Germinal center (tissue), 1 donor: ENCODE measurements at regions not wholly inside any gene's neighbourhood (a gene's known extent, or its start where the extent isn't known, plus 50 kb on each side); places are given as distances from the start of the nearest gene placed in this dataset.
A peak's percentile ranks its signal among the peaks of the same experiment; 100 is the strongest.
"Not testable (repeated sequence)": the region's sequence is repeated elsewhere in the genome, so short reads cannot be mapped to it uniquely, and the experiment has no call there.

Experiments used
- DNase-seq: peaks from one replicate; pipeline ENCODE4 v3.0.0; 2012; ENCODE audit warnings: mixed read lengths, low spot score

DNA sequence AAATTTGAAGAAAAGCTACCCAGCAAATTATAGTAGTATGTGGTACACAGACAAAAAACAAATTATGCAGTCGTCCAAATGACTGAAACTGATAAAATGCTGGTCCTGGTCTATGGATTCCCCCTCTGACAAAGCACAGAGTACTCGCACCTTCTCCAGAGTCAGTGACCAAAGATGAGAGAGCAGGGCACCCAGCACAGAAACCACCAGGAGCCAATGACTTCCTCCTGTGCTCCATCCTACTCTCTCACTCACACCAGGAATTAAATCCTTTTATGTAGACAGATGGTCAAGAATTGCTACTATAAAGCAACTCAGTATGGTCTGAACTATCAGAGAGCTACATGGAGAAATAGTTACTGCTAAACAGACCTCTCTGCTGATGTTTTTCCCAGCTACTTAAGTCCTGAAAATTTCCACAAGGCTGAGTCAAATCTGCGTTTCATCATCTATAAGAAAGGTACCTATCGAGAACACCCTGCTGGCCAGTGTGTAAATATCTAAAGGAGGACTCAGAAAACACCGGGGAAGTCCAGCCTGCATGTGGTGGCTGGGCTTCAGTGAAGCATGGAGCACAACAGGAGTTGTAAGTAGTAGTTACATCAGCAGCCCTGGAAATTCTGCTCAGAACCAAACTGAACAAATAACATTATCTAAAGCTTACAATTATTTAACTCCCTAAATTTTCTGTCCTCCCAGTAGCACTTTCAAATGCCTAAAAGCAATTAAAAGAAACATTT lies 84.5 kb upstream of the FBXO28 start:
- DNase-seq = not testable (repeated sequence)

DNA sequence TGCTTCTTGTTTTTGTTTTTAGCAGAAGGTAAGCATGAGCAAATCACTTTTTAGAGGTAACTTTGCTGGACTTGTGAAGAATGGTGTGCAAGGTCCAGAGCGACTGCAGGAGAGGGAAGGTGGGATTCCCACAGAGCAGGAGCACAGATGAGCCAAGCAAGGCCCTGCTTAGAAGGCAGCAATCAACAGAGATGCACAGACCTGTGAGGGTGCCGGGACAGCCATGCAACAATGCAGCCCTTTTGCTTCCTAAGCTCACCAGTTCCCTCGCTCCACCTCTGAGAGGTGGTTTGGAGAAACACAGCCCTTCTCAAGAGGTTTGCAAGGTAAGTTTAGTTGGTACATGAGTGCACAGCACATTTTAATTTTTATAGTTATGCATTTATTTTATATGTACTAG lies 85.1 kb upstream of the FBXO28 start:
- not testable (repeated sequence) for DNase-seq

DNA sequence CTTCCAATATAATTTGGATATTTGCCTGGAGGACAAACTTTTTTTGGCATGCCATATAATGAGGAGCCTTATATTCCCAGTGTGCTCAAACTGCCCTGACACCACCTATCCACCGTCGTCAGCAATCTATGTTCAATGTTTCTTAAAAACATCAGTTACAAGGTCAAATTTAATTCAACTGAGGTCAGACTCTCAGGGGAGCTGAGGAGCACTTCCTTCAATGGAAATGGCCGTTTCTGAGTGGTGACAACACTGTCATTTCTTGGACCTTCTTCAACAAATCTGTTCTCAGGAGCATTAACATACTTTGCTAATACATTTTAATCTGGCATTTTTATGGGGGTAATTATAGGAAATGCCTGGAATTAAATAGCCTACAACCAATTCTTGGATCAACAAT lies 90.8 kb upstream of the FBXO28 start:
- not testable (repeated sequence) for DNase-seq

DNA sequence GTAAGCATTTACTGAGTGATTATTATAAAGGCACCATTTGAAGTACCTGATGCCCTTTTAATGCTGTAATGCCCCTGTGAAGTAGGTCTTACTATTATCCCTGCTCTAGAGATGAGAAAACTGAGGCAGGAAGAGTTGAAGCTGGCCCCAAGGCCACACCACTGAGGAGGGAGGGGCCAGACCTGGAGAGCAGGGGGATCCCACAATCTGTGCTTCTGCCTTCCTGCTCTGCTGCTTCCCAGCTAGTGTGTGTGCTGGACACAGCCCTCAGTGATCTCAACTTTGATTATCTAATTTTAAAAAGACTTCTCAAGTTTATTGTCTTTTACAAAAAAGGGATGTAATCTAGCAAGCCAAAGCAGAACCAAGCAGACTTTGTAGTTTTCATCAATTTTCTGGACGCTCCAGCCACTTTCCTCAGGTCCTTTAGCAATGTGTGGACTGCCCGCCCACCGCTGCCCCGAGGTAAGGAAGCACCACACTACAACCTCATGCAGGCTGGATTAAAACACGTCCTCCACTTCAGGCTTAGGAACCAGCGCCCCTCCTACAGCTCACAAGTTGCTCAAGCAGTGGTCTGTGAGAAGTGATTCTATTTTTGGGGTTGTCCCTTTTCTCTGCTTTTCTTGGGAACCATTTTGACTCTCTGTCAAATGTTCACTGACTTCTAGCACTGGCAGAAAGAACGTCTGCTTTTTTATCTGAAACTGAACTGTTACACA lies 91.5 kb upstream of the FBXO28 start:
- DNase-seq = not testable (repeated sequence)

DNA sequence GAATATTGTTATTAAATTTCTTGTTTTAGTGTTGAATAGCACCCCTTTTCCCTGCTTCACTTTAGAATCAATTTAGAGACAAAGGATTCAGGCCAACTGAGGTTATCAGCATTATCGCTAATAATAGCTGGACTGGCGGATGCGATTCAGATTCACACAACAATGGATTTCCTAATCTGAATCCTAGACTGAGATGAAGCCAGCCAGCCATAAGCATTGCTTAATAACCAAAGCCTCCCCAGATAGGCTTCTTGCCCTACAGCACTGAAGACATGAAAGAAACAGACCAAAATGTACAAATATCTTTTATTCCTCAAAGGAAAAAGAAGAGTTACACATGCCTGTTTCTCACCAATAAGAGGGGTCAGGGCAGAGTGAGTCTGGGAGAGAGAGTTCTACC lies 94.0 kb upstream of the FBXO28 start:
- not testable (repeated sequence) for DNase-seq

DNA sequence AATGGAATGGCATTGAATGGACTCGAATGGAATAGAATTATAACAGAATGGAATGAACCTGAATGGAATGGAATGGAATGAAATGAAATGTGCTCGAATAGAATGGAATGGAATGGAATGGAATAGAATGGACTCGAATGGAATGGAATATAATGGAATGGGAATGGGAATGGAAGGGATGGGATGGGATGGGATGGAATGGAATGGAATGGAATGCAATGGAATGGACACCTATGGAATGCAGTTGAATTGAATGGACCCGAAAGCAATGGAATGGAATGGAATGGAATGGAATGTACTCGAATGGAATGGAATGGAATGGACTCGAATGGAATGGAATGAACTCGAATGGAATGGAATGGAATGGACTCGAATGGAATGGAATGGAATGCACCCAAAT lies 98.1 kb upstream of the FBXO28 start:
- DNase-seq = not testable (repeated sequence)

DNA sequence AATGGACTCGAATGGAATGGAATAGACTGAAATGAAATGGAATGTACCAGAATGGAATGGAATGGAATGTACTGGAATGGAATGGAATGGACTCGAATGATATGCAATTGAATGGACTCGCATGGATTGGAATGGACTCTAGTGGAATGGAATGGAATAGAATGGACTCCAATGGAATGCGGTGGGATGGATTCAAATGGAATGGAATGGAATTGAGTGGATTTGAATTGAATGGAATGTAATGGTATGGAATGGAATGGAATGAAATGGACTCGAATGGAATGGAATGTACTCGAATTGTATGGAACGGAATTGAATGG lies 99.6 kb upstream of the FBXO28 start:
- DNase-seq = no peak

DNA sequence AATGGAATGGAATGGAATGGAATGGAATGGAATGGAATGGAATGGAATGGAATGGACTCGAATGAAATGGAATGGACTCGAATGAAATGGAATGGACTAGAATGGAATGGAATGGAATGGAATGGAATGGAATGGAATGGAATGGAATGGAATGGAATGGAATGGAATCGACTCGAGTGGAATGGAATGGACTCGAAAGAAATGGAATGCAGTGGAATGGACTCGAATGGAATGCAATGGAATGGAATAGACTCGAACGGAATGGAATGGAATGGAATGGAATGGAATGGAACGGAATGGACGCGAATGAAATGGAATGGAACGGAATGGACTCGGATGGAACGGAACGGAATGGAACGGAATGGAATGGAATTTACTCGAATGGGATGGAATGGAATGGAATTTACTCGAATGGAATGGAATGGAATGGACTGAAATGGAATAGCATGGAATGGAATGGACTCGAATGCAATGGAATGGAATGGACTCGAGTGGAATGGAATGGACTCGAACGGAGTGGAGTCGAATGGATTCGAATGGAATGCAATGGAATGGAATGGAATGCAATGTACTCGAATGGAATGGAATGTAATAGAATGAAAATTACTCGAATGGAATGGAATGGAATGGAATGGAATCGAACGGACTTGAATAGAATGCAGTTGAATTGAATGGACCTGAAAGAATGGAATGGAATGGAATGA lies 100.1 kb upstream of the FBXO28 start:
- not testable (repeated sequence) for DNase-seq

DNA sequence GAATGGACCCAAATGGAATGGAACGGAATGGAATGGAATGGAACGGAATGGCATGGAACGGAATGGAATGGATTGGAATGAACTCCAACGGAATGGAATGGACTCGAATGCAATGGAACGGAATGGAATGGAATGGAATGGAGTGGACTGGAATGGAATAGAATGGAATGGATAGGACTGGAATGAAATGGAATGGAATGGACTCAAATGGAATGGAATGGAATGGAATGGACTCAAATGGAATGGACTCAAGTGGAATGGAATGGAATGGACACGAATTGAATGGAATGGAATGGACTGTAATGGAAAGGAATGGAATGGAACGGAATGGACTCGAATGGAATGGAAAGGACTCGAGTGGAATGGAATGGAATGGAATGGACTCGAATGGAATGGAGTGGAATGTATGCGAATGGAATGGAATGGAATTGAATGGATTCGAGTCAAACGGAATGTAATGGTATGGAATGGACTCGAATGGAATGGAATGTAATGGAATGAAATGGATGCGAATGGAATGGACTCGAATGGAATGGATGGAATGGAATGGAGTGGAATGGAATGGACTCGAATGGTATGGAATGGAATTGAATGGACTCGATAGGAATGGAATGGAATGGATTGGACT lies 101.0 kb upstream of the FBXO28 start:
- DNase-seq = not testable (repeated sequence)

DNA sequence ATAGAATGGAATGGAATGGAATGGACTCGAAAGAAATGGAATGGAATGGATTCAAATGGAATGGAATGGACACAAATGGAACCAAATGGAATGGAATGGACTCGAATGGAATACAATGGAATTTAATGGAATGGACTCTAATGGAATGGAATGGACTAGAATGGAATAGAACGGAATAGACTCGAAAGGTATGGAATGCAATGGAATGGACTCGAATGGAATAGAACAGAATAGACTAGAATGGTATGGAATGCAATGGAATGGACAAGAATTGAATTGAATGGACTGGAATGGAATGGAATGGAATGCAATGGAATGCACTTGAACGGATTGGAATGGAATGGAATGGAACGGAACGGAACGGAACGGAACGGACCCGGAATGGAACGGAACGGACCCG lies 101.7 kb upstream of the FBXO28 start:
- DNase-seq = not testable (repeated sequence)

DNA sequence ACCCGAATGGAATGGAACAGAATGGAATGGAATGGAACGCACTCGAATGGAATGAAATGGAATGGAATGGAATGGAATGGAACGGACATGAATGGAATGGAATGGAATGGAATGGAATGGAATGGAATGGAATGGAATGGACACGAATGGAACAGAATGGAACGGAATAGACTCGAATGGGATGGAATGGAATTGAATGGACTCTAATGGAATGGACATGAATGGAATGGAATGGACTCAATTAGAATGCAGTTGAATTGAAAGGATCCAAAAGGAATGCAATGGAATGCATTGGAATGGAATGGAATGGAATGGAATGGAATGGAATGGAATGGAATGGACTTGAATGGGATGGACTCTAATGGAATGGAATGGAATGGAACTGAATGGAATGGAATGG lies 102.2 kb upstream of the FBXO28 start:
- DNase-seq = not testable (repeated sequence)

DNA sequence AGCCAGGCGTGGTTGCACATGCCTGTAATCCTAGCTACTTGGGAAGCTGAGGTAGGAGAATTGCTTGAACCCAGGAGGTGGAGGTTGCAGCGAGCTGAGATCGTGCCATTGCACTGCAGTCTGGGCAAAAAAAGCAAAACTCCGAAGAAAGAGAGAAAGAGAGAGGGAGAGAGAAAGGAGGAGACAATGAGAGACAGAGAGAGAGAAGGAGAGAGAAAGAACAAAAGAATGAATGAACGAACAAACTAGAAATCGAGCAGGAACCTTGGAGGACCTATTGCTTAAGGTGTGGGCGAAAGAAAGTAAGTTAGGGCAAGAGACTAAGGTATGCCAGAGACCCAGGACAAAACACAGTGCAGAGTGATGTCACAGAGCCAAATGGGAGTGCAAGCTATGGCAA lies 102.8 kb upstream of the FBXO28 start:
- DNase-seq = not testable (repeated sequence)

DNA sequence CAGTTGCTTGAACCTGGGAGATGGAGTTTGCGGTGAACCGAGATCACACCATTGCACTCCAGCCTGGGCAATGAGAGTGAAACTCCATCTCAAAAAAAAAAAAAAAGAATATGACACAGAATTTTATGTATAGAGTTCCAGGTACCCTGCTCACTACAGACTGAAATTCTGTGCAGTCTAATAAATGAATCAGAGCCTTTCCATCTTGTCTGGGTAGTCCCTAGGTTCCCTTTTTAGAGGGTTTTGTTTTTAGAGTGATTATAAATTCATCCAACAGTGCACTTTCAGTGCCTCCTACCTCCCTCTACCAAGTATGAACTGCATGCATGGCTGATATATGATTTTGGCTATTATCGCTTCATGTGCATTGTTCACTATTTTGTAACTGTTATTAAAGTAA lies 107.9 kb upstream of the FBXO28 start:
- DNase-seq = not testable (repeated sequence)

DNA sequence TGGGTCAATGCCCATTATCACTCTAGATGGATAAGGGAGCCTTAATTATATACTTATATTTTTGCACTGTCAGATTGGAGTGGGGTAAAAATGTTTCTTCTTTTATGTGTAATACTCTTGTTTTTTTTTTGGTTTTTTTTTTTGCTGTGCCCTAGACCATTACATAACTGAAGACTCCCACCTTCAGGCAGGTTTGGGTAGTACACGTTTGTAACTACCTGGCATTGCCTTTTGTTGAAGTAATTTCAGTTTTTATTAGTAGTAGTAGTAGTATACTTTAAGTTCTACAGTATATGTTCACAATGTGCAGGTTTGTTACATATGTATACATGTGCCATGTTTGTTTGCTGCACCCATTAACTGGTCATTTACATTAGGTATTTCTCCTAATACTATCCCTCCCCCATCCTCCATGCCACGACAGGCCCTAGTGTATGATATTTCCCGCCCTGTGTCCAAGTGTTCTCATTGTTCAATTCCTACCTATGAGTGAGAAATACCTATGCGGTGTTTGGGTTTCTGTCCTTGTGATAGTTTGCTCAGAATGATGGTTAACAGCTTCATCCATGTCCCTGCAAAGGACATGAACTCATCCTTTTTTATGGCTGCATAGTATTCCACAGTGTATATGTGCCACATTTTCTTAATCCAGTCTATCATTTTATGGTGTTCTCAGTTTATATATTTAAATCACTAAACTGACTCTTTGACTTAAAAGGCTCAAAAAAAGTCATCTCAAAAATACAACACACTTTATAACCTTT lies 109.2 kb upstream of the FBXO28 start:
- DNase-seq = peak; percentile 28

DNA sequence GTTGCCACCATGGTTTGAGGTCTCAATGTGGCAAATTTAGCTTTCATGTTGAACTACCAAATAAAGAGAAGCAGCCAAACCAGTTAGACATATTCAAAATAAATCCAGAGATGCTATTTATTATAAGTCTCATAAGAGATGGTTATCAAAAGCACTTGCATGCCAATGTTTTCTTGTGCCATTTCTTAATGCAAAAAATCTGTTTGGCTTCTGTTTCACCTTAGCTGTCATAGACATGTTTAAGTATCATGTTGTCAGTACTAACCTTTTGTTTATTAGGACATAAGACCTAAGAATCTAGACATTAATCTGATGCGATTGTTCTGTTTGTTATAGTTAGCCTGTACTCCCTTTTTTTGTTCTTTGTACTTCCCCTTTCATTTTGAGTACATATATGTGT lies 110.0 kb upstream of the FBXO28 start:
- not testable (repeated sequence) for DNase-seq

DNA sequence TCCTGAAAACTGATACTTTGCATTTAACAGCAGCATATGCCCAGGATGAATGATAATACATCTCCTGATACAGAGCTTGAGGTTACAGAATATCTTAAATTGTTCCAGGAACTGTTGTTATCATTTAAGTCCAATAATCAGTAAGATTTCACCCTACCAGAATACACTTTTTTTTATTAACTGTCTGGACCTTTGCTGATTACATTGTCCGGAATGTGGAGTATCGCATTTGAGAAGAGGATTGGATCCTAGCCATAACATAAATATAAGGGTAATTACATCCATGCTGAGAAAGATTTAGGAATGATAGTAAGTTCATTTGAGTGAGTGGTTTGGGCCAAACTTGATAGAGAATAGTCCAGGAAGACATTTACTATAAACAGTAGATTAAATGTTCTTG lies 112.2 kb upstream of the FBXO28 start:
- not testable (repeated sequence) for DNase-seq

DNA sequence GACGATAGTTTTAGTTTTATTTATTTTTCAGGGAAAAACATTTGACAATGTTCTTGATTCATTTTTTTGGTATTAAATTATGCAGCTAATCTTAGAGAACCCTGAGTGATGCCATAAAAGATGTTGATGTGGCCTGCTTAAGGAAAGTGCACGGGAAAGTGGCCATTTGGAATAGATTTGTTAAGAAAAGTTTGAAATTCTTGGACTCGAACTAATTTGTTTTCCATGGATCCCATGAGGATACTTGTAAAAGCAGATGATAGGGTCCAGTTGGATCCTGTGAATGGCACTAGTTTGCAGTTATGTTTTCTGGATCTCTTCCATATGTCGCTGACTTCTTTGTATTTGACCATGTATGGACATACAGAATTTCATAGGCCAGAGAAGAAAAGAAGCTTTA lies 114.2 kb upstream of the FBXO28 start:
- not testable (repeated sequence) for DNase-seq

DNA sequence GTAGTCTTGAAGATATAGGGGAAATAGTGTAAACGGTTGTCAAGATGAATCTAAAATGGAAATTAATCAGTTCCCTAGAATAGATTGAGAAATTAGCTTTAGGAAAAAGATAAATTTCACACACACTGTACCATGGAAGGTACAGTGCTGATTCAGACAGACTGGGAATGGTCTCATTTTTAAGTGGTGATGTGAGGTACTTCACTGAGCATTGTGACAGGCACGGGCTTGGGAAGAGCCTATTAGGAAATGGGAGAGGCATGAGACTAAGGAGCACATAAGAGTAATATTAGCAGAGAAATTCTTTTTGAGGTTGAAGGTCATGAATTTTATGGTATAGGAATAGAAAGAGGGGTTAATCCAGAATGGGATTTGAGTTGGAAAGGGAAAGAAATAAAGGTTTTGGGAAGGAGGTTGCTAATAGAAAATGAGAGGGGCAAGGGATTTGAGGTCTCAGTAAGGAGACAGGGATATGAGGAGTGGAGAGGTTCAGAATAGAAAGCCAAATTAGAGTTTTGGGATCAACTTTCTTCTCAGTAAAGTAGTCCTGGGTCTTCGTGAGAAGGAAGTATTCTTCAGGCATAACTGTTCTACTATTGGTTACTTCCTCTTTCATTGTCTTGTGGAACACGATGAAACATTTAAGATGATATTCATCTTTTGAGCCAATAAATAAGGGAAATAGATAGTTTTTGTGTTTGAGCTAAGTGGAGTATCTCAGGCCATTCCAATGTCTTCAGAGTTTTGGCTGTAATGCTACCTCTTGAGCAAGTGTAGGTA lies 115.0 kb upstream of the FBXO28 start:
- DNase-seq = peak; percentile 4

DNA sequence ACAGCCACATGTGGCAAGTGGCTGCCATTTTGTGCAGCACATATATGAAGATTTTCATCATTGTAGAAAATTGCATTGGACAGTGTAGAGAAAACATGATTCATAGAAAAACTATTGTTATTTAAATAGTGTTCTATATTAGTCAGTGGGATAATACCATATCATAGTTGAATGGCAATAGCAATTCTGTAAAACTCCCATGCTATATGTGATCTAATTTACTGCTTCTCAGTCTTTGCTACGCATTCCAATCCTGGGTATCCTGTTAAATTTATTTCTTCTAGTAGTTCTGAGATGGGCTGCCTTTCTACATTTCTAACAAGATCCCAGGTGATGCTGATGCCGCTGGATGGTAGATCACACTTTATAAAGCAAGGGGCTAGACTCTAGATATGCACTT lies 117.5 kb upstream of the FBXO28 start:
- not testable (repeated sequence) for DNase-seq

DNA sequence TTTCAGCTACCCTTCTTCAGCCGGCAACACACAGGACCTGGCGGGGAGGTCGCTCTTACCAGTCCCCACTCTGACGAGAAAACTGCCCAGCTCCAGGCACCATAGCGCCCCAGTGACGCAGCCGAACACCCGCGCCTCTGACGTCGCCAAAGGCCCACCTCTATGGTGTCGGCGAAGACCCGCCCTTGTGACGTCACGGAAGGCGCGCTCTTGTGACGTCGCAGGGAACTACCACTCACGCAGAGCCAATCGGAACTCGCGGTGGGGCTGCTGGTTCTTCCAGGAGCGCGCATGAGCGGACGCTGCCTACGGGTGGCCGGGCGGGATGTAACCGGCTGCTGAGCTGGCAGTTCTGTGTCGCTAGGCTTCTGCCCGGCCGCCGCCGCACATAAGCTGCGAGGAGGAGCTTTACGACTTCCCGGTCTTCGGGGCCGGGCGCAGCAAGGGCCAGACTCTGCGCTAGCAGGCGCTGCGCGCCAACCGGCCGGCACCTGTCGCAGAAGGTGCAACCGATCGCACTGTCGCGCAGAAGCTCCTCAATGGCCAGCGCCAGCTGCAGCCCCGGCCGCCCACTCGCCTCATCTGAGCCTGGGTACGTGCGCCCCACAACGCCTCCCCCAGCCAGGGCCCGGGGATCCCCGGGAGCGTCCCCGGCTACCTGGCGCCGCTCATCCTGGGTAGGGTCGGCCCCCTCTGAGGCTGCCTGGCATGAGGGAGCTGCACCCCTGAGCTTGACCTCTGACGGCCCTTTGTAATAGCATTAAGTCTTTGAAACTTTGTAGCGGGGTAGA lies 121.3 kb upstream of the FBXO28 start:
- peak; percentile 92 for DNase-seq
